Endothelial cell of umbilical vein (primary cell): ENCODE measurements at regions not wholly inside any gene's neighbourhood (a gene's known extent, or its start where the extent isn't known, plus 50 kb on each side); places are given as distances from the start of the nearest gene placed in this dataset.

Experiments
- BruUV-seq: library from RNA; stranded (reverse); fragments of 400-500 nt; replicated peaks from 2 replicates; lab custom pipeline; 2021; lab: Mats Ljungman, UMichigan
- CTCF ChIA-PET: fragments of 300-600, 350-600 bp; sonication (Branson Sonifier 250); formaldehyde crosslinking; loops from one replicate; lab custom pipeline; 2021; ENCODE audit warnings: antibody characterized with exemption, inconsistent platforms; lab: Charles Lee
- POLR2A ChIA-PET: fragments of 300-600, 350-600 bp; sonication (Branson Sonifier 250); formaldehyde crosslinking; loops from one replicate; lab custom pipeline; 2021; ENCODE audit warnings: antibody characterized with exemption, inconsistent platforms; lab: Charles Lee
- DNase-seq: peaks from one replicate; pipeline ENCODE4 v3.0.0-alpha.2; 2011; ENCODE audit warnings: low read depth, low spot score
- FAIRE-seq: peaks from 2 replicates; lab custom pipeline; 2011; peaks lifted over from hg19 to GRCh38; lab: Jason Lieb, UNC
- H2AFZ ChIP-seq: 2 replicates; pipeline ENCODE4 v1.6.0; 2012; ENCODE audit warnings: low read depth, low read length, control low read depth, inconsistent platforms
- H3K27ac ChIP-seq: 2 replicates; pipeline ENCODE4 v1.5.1; 2011; ENCODE audit warnings: low read depth, mild to moderate bottlenecking, control low read depth, low read length, moderate library complexity; ENCODE audit not compliant: insufficient read depth
- H3K27me3 ChIP-seq, 2 experiments: 2 replicates each; pipeline versions ENCODE4 v1.6.0 to v1.6.1; 2011; ENCODE audit warnings: low read length in 2 of 2, mixed read lengths in 1 of 2; ENCODE audit not compliant: control insufficient read depth in 2 of 2, insufficient read depth in 2 of 2
- H3K36me3 ChIP-seq, 2 experiments: 2 replicates in 1 of 2; 3 replicates in 1 of 2; pipeline ENCODE4 v1.5.1; 2011; ENCODE audit warnings: low read length in 2 of 2, mild to moderate bottlenecking in 1 of 2, moderate library complexity in 1 of 2; ENCODE audit not compliant: control insufficient read depth in 2 of 2, insufficient read depth in 2 of 2; ENCODE audit errors: extremely low read depth in 1 of 2
- H3K4me1 ChIP-seq: 3 replicates; pipeline ENCODE4 v1.5.1; 2011; ENCODE audit warnings: mild to moderate bottlenecking, low read length; ENCODE audit not compliant: control insufficient read depth, insufficient read depth; ENCODE audit errors: extremely low read depth
- H3K4me2 ChIP-seq: 2 replicates; pipeline ENCODE4 v1.6.1; 2011; ENCODE audit warnings: low read length, control low read depth, mixed read lengths; ENCODE audit not compliant: insufficient read depth
- H3K4me3 ChIP-seq, 3 experiments: fragments of 200-600 bp in 1 of 3; sonication (generic), shearing (Covaris generic) in 1 of 3; replicated peaks in 1 of 3; 2 replicates each; pipeline ENCODE4 v1.5.1; 2011 to 2016; ENCODE audit warnings: control low read depth in 3 of 3, low read length in 3 of 3, mild to moderate bottlenecking in 2 of 3, inconsistent platforms in 1 of 3, low read depth in 1 of 3, moderate library complexity in 1 of 3; ENCODE audit not compliant: insufficient read depth in 1 of 3
- H3K79me2 ChIP-seq: 2 replicates; pipeline ENCODE4 v1.6.0; 2012; ENCODE audit warnings: low read length, inconsistent platforms; ENCODE audit not compliant: control insufficient read depth, insufficient read depth
- H3K9ac ChIP-seq: replicated peaks from 2 replicates; pipeline ENCODE3; 2011; ENCODE audit warnings: low read length, control low read depth; ENCODE audit not compliant: insufficient read depth; ENCODE audit errors: extremely low read depth
- H3K9me1 ChIP-seq: replicated peaks from 3 replicates; pipeline ENCODE4 v1.6.0; 2011; ENCODE audit warnings: mild to moderate bottlenecking, low read length; ENCODE audit not compliant: control insufficient read depth, insufficient read depth; ENCODE audit errors: extremely low read depth
- H3K9me3 ChIP-seq: replicated peaks from 2 replicates; pipeline ENCODE4 v1.5.1; 2012; ENCODE audit warnings: low read length, inconsistent platforms; ENCODE audit not compliant: control insufficient read depth, insufficient read depth
- H4K20me1 ChIP-seq: replicated peaks from 2 replicates; pipeline ENCODE3; 2011; ENCODE audit warnings: mild to moderate bottlenecking, low read length; ENCODE audit not compliant: control insufficient read depth, insufficient read depth; ENCODE audit errors: extremely low read depth
- CTCF ChIP-seq, 2 donors: IDR thresholded peaks; 1 replicate in 1 of 2; 2 replicates in 1 of 2; pipeline ENCODE4 v1.5.1; 2011; ENCODE audit warnings: low read length in 2 of 2, mild to moderate bottlenecking in 2 of 2, moderate library complexity in 2 of 2, control low read depth in 1 of 2, inconsistent platforms in 1 of 2, low read depth in 1 of 2; ENCODE audit not compliant: insufficient read depth in 1 of 2; ENCODE audit errors: extremely low read depth in 1 of 2
- EZH2 ChIP-seq: IDR thresholded peaks from 2 replicates; pipeline ENCODE4 v1.6.1; 2012; ENCODE audit warnings: borderline replicate concordance, low read depth, mild to moderate bottlenecking, moderate library complexity, low read length, inconsistent platforms; ENCODE audit not compliant: severe bottlenecking
- FOS ChIP-seq: IDR thresholded peaks from 2 replicates; pipeline ENCODE4 v1.6.1; 2011; ENCODE audit warnings: mild to moderate bottlenecking, low read length, moderate library complexity, borderline replicate concordance; ENCODE audit not compliant: insufficient read depth
- GATA2 ChIP-seq: IDR thresholded peaks from 2 replicates; pipeline ENCODE4 v1.7.0; 2011; ENCODE audit warnings: low read depth, mild to moderate bottlenecking, moderate library complexity, mixed read lengths, low read length; ENCODE audit not compliant: insufficient read length, insufficient read depth
- JUN ChIP-seq: IDR thresholded peaks from 2 replicates; pipeline ENCODE4 v1.6.1; 2011; ENCODE audit warnings: borderline replicate concordance, low read depth; ENCODE audit not compliant: insufficient read length, insufficient read depth
- MAX ChIP-seq: IDR thresholded peaks from 2 replicates; pipeline ENCODE4 v1.6.1; 2011; ENCODE audit not compliant: insufficient read depth, insufficient read length
- MYC ChIP-seq: IDR thresholded peaks from one replicate; pipeline ENCODE4 v1.6.1; 2011; ENCODE audit warnings: mild to moderate bottlenecking, low read depth, low read length
- POLR2A ChIP-seq: IDR thresholded peaks from 2 replicates; pipeline ENCODE4 v1.6.1; 2012; ENCODE audit warnings: low read depth, mild to moderate bottlenecking, control low read depth, low read length
- POLR2AphosphoS5 ChIP-seq: IDR thresholded peaks from 2 replicates; pipeline ENCODE4 v1.6.1; 2012; ENCODE audit warnings: low read depth, mild to moderate bottlenecking, control low read depth, low read length, moderate library complexity; ENCODE audit not compliant: insufficient read depth
- dilution Hi-C: fragments of 300-500 bp; cut with MboI; formaldehyde crosslinking; loops from one replicate; pipeline ENCODE4 v1.15.0; 2019; ENCODE audit warnings: low sequenced_read_pairs; ENCODE audit not compliant: extremely low pct_ligation_motif_present
- intact Hi-C: fragments of 100-400 bp; cut with micrococcal nuclease; formaldehyde crosslinking; loops from one replicate; pipeline ENCODE4 v1.10.0; 2022

- DNase-seq (no peak), FAIRE-seq (no peak)
- H4K20me1 ChIP-seq: no peaks in the 10 kb centered on the region
- intact Hi-C loops: no loop called here
- no peak overlapping the region for H3K4me3 ChIP-seq
- H3K27me3 ChIP-seq: no peaks in the 10 kb centered on the region
- ChIA-PET CTCF (interaction anchor here (0.7 kb wide), 1 partner anchor 123 kb away, joined by 3 read pairs; no protein-coding TSS in a partner anchor), POLR2A (no interaction called here)
- no TSS peak for BruUV-seq
- no peaks in the 10 kb centered on the region for H3K79me2 ChIP-seq
- H3K27ac ChIP-seq: no peak overlapping the region
- no peaks in the 10 kb centered on the region for H3K36me3 ChIP-seq
- no peaks in the 10 kb centered on the region for H3K4me1 ChIP-seq
- H3K9ac ChIP-seq: no peak overlapping the region
- H3K4me2 ChIP-seq: no peak overlapping the region
- H3K9me1 ChIP-seq: no peaks in the 10 kb centered on the region
- H2AFZ ChIP-seq: no peak overlapping the region
- no peaks in the 10 kb centered on the region for H3K9me3 ChIP-seq
- TF ChIP-seq CTCF (IDR thresholded peaks at IDR 0.05; ENCODE audit: extremely low read depth in 1 of 2, insufficient read depth in 1 of 2, low read depth in 1 of 2, low read length in 2 of 2) (no peak), MAX (no peak), POLR2A (no peak), POLR2AphosphoS5 (no peak), JUN (no peak), EZH2 (no peak), MYC (no peak), GATA2 (no peak), FOS (no peak)
- dilution Hi-C loops: no loop called here
Observed at GRCh38 chr3:110957247-110958025, 114.2 kb upstream of the NECTIN3 start.
